ENCODE measurements at regions not wholly inside any gene's neighbourhood (a gene's known extent, or its start where the extent isn't known, plus 50 kb on each side); places are given as distances from the start of the nearest gene placed in this dataset.

DNA sequence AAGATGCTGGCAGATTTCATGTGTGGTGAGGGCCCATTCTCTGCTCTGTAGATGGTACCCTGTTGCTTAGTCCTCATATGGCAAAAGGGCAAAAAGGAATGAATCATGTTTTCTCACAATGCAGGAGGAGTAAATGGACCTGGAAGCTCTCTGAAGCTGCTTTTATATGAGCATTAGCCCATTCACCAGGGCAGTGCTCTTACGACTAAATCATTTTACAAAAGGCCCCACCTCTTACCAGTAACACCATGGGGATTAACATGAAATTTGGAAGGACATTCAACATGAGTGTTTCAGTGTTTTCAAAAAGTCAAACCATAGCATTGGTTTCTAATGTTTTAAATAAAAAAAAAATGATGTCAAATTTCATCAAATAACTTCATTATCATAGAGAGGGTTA lies 495.7 kb upstream of the CBLB start:
- no peaks in the 10 kb centered on the region for H3K9me3 ChIP-seq
- ATAC-seq = no peak
- no peaks in the 10 kb centered on the region for H3K4me1 ChIP-seq
- TF ChIP-seq POLR2A (IDR thresholded peaks at IDR 0.05) = no peak
- TF ChIP-seq, protein P1, sequence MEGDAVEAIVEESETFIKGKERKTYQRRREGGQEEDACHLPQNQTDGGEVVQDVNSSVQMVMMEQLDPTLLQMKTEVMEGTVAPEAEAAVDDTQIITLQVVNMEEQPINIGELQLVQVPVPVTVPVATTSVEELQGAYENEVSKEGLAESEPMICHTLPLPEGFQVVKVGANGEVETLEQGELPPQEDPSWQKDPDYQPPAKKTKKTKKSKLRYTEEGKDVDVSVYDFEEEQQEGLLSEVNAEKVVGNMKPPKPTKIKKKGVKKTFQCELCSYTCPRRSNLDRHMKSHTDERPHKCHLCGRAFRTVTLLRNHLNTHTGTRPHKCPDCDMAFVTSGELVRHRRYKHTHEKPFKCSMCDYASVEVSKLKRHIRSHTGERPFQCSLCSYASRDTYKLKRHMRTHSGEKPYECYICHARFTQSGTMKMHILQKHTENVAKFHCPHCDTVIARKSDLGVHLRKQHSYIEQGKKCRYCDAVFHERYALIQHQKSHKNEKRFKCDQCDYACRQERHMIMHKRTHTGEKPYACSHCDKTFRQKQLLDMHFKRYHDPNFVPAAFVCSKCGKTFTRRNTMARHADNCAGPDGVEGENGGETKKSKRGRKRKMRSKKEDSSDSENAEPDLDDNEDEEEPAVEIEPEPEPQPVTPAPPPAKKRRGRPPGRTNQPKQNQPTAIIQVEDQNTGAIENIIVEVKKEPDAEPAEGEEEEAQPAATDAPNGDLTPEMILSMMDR (IDR thresholded peaks at IDR 0.05 in 4 of 5, conservative IDR thresholded peaks at IDR 0.05 in 1 of 5) = no peak
- no peak overlapping the region for H3K4me3 ChIP-seq
- intact Hi-C loops (cut with DNase I; ENCODE audit: low total_unique reads) = no loop called here
- no peak overlapping the region for H3K27ac ChIP-seq
- no peak for DNase-seq
- in situ Hi-C loops (cut with MboI; ENCODE audit: low sequenced_read_pairs in 4 of 4) = no loop called here
- H3K36me3 ChIP-seq = no peaks in the 10 kb centered on the region
- H3K27me3 ChIP-seq = no peaks in the 10 kb centered on the region

DNA sequence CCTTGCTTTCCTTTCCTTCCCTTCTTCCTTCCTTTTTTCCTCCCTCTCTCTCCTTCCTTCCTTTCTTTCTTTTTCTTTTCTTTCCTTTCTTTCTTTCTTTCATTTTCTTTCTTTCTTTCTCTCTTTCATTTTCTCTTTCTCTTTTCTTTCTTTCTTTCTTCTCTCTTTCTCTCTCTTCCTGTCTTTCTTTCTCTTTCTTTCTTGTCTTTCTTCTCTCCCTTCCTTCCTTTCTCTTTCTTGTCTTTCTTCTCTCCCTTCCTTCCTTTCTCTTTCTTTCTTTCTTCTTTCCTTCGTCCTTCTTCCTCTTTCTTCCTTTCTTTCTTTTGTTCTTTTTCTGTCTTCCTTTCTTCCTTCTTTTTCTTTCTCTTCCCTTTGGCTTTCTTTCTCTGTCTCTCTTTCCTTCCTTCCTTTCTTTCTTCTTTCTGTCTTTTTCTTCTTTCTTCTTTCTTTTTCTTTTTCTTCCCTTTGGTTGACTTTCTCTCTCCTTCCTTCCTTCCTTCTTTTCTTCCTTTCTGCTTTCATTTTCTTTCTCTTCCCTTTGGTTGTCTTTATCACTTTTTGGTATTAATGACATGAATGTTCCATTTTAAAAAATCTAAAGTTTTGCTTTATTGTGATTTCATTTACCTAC lies 496.4 kb upstream of the CBLB start:
- no peak overlapping the region for H3K4me3 ChIP-seq
- H3K36me3 ChIP-seq = no peaks in the 10 kb centered on the region
- H3K27me3 ChIP-seq = no peaks in the 10 kb centered on the region
- H3K4me1 ChIP-seq = no peaks in the 10 kb centered on the region
- no peak for ATAC-seq
- H3K27ac ChIP-seq = no peak overlapping the region
- intact Hi-C loops (cut with DNase I; ENCODE audit: low total_unique reads) (no loop called here), in situ Hi-C loops (cut with MboI; ENCODE audit: low sequenced_read_pairs in 4 of 4) (no loop called here)
- no peaks in the 10 kb centered on the region for H3K9me3 ChIP-seq
- DNase-seq = no peak
- TF ChIP-seq POLR2A (IDR thresholded peaks at IDR 0.05) = no peak
- TF ChIP-seq, protein P1 (IDR thresholded peaks at IDR 0.05 in 4 of 5, conservative IDR thresholded peaks at IDR 0.05 in 1 of 5) = no peak

DNA sequence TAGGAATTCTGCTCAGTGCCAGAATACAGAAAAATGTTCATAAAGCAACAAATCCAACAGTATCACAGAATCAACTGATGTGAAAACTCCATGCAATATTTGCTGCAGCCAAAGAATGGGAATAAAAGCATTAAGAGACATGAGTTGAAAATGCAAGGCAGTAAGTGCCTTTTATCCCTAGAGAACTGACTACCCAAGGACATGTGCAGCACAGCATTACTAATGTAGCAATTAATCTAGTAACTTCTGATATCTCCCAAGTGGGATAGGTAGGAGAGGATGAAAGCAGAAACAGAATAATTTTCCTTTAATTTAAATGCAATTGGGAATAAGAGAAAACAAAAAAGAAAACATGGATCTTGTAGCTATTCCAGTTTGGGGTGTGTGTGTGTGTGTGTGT lies 497.5 kb upstream of the CBLB start:
- no peak for TF ChIP-seq POLR2A (IDR thresholded peaks at IDR 0.05)
- TF ChIP-seq, protein P1 (IDR thresholded peaks at IDR 0.05 in 4 of 5, conservative IDR thresholded peaks at IDR 0.05 in 1 of 5) = no peak
- Histone ChIP-seq H3K4me1 (no peaks in the 10 kb centered on the region), H3K27ac (no peak overlapping the region), H3K36me3 (no peaks in the 10 kb centered on the region), H3K4me3 (no peak overlapping the region), H3K9me3 (no peaks in the 10 kb centered on the region), H3K27me3 (no peaks in the 10 kb centered on the region)
- intact Hi-C loops (cut with DNase I; ENCODE audit: low total_unique reads) = no loop called here
- no peak for DNase-seq
- ATAC-seq = no peak
- in situ Hi-C loops (cut with MboI; ENCODE audit: low sequenced_read_pairs in 4 of 4) = no loop called here

DNA sequence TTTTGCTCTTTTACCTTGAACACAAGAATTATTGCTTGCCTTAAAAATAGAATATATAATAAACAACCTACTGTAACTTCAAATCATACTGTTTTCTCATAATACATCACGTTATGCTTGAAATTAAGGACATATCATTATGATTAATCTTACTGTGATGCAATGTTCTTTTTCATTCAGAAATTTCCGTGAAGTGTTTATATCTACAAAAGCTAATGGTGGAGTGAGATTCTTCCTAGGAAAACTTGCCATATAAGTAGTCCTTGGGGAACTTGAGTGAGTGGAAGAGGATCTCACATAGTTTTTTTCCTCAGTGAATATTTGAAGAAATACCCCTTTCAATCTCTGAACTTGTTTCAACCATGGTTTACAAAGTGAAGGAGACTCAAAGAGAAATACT lies 498.7 kb upstream of the CBLB start:
- Histone ChIP-seq H3K4me1 (no peaks in the 10 kb centered on the region), H3K27ac (no peak overlapping the region), H3K9me3 (no peaks in the 10 kb centered on the region), H3K36me3 (no peaks in the 10 kb centered on the region), H3K27me3 (no peaks in the 10 kb centered on the region), H3K4me3 (no peak overlapping the region)
- DNase-seq (no peak), ATAC-seq (no peak)
- TF ChIP-seq, protein P1 (IDR thresholded peaks at IDR 0.05 in 4 of 5, conservative IDR thresholded peaks at IDR 0.05 in 1 of 5) = no peak
- no peak for TF ChIP-seq POLR2A (IDR thresholded peaks at IDR 0.05)
- intact Hi-C loops (cut with DNase I; ENCODE audit: low total_unique reads) (no loop called here), in situ Hi-C loops (cut with MboI; ENCODE audit: low sequenced_read_pairs in 4 of 4) (no loop called here)
